ENCODE measurements at regions not wholly inside any gene's neighbourhood (a gene's known extent, or its start where the extent isn't known, plus 50 kb on each side); places are given as distances from the start of the nearest gene placed in this dataset.

- no peak for DNase-seq
Measured at GRCh38 chr5:8150791-8151190, 281.8 kb downstream of the MTRR start.

DNA sequence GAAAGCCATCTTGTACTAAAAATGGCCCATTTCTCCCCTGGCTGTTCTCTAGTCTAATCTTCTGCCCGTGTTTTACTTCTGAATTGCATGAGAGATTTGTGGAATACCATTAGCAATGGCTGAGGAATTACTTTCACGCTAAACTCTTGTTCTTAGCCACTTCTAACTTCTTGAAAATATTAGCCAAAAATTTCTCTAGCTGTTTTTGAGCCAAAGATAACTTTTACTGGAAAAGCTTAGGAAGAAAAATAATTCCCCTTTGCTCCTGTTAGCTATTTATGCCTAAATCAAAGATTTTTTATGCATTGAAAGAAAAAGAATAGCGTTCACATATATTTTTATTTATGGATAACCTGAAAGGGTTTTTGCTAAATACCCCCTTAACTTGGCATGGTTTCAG, 287.8 kb downstream of the MTRR start:
- DNase-seq = no peak

DNA sequence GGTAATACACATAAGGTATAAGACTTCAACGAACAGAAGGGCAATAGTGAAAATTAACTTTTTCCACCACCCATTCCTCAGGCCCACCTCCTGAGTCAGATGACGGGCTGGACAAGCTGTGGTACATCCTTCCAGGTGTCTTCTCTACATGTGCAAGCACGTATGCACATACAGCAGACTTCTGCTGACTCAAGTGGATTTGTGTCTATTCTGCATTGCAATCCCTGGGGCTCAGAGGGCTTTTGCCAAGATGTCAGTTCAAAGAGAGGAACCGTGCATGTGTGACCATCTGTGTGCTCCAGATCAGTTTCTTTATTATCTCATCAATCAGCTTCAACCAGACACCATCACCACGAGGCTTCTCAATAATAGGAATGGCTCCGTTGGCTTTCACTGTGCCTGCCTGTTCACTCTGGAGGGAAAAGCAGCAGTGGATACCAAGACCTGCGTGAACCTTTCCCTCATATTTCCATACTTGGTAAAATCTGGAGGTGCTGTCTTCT, 288.4 kb downstream of the MTRR start:
- DNase-seq = no peak

- DNase-seq = no peak
Measured at GRCh38 chr5:8176101-8176693, 307.2 kb downstream of the MTRR start.

- DNase-seq = peak; percentile 9
Measured at GRCh38 chr5:8184455-8185063, 315.6 kb downstream of the MTRR start.

GRCh38 chr5:8185852-8186251, 316.9 kb downstream of the MTRR start:
- DNase-seq = no peak

DNA sequence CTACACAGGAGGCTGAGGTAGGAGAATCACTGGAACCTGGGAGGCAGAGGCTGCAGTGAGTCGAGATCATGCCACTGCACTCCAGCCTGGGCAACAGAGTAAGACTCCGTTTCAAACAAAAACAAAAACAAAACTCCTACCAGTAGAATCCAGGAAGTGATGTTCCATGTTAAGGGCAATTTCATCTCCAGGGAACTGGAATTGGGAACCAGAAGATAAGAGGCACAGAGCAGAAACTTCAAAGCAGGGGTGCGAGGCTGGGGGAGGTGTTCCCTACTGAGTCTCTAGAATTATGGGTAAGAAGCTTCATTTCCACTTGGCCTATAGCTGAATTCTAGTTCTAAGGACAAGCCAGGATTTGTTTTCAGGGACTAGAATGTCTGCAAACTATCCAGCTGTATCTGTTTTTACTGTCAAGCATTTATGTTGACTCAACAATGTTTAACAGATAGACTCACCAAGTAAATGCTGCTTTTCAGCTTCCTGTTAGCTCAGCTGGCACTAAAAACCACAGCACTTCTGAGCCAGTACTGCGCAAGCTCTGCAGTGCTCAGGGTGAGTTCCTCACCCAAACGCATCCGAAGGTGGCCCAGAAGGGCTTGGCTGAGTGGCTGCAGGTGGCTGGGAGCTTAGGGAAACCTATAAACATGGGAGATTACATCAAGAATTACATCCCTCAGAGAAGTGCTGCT, 320.1 kb downstream of the MTRR start:
- DNase-seq = no peak

DNA sequence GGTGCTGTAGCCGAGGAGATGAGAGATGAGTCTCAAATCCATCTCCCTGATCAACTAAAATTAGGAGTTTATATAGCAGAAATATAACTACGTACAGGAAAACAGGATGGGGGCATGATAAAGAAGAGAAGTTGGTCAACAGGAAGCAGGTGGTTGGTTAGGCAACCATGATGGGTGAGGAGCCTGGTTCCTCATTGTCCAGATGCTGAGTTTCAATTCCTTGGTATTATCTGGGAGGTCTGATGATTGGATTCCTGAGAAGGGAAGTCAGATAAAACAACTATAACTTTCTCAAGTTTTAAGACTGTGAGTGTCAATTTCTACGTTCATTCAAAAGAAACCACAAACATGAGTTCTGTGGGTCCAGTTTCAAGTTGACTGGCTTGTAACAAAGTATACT, 323.9 kb downstream of the MTRR start:
- no peak for DNase-seq

GRCh38 chr5:8196061-8196460, 327.1 kb downstream of the MTRR start:
- DNase-seq = no peak

GRCh38 chr5:8208307-8208706, 339.4 kb downstream of the MTRR start:
- no peak for DNase-seq

GRCh38 chr5:8209500-8209899, 340.6 kb downstream of the MTRR start:
- DNase-seq = no peak

GRCh38 chr5:8213701-8214240, 344.8 kb downstream of the MTRR start:
- no peak for DNase-seq

DNA sequence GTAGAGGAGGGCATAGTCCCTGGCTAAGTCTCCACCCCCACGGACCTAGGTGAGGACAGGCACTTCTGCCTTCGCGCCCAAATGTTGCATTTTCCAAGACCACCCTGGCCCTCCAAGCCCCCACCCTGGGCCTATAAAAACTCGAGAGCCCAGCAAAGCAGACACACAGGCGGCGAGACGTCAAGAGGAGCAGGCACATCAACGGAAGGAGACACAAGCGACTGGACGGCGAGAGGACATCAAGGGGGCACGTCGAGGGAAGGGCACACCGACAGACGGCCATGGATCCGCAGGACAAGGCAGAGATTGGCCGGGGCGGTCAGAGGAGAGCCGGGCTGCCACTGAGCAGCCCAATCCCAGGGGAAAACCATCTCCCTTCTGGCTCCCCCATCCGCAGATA, 348.0 kb downstream of the MTRR start:
- DNase-seq = no peak

DNA sequence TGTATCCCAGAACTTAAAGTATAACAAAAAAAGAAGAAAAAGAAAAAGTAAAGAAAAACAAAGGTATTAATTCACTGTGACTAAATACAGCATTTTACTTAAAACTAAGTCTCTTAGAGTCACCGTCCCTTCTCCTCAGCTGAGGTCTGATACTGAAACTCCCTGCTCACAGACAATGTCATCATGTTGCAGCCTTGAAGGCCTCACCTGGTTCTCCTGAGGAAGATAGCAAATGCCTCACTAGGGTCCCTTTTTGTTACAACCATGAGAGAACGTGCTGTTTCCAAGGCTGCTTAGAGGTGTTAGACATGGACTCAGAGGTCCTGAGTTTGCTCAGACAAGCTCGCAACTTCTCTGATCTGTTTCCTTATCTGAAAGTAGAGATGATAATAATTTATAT, 357.2 kb downstream of the MTRR start:
- no peak for DNase-seq

- DNase-seq = no peak
Measured at GRCh38 chr5:8227112-8227511, 358.2 kb downstream of the MTRR start.

DNA sequence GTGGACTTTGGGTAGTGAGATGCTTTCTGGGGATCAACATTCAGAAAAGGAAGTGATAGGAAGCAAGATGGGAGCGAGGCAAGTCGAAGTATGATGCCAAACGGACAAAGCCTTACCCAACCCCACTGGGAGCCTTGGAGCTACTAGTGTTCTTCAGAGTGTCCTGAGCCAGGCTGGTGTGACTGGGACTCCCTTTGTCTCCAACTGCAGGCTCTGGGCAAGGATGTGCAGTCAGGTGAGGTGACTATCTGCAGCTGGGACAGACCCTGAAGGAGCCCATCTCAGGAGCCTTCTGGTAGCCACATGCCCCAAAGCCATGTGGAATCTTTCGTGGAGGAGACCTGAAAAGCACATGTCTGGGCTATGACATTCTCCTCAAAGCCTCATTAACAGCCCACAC, 360.6 kb downstream of the MTRR start:
- DNase-seq = no peak

DNA sequence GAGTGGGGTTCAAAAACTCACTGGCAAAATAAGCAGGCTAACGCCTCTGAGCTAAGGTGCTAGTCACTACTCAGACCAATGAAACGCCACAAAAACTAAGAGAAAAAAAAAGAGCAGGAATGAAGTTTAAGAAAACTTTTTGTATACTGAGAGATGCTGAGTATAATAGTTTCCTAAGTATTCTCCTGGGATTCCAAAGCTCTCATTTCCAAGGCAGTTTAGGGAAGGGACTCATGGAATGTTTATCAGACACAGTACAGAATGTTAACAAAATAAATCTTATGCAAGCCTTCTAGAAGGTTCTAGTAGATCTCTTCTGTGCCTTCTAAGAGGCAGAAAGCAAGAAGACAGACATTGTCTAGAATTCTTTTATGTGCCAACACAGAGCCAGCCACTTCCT, 361.9 kb downstream of the MTRR start:
- no peak for DNase-seq

DNA sequence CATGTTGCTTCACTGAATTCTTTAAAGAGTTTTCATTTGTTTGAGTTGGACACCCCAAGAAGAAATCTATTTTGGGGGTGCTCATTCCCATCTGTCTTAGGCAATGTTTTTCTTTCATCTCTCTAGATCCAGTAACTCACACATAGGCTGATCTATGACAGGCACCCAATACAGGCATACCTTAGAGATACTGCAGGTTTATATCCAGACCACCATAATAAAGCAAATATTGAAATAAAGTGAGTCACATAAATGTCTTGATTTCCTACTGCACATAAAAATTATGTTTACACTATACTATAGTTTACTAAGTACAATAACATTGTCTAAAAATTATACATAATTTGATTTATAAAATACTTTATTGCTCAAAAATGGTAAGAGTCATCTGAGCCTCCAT, 364.5 kb downstream of the MTRR start:
- DNase-seq = no peak

- DNase-seq = no peak
Measured at GRCh38 chr5:8234179-8234770, 365.3 kb downstream of the MTRR start.

GRCh38 chr5:8238080-8238479, 369.1 kb downstream of the MTRR start:
- no peak for DNase-seq

- DNase-seq = no peak
Measured at GRCh38 chr5:8239198-8239597, 370.2 kb downstream of the MTRR start.

GRCh38 chr5:8239646-8240045, 370.7 kb downstream of the MTRR start:
- no peak for DNase-seq

GRCh38 chr5:8241076-8241475, 372.1 kb downstream of the MTRR start:
- DNase-seq = no peak

GRCh38 chr5:8241558-8241957, 372.6 kb downstream of the MTRR start:
- DNase-seq = no peak
